ENCODE measurements at regions not wholly inside any gene's neighbourhood (a gene's known extent, or its start where the extent isn't known, plus 50 kb on each side); places are given as distances from the start of the nearest gene placed in this dataset.

DNA sequence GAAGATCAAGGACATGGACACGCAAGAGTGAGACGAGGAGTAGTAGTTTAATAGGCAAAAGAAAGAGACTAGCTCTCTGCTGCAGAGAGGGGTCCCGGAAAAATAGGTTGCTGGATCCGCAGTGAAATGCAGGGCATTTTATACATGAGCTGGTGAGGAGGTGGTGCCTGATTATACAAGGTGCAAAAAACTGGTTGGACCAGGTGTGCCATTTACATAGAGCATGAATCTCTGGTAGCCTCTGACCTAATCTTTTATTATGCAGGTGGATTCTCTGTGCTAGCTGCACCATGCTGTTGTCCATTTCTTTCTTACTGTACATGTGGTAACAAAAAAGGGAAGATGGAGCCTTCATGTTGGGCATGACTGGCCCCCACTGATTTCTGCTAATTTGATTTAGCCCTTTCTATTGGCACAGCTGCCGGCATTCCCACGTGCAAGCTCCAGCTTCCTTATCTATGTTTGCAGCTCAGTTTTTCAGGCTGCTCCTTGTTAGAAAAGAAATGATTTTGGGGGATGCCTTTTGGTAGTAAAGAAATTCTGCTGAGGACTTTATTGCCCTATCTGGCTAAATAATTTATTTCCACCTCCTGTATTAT, 548.1 kb downstream of the BRINP3 start:
- peaks cover 6 to 7% of the 10 kb centered on the region in 2 experiments for H3K9me3 ChIP-seq (ENCODE audit: control insufficient read depth in 1 of 2, insufficient read depth in 1 of 2, low read length in 2 of 2)
- intact Hi-C loops (cut with DNase I, micrococcal nuclease) = no loop called here
- H3K36me3 ChIP-seq (ENCODE audit: insufficient read depth, low read length) = no peaks in the 10 kb centered on the region
- TF ChIP-seq, protein P1, sequence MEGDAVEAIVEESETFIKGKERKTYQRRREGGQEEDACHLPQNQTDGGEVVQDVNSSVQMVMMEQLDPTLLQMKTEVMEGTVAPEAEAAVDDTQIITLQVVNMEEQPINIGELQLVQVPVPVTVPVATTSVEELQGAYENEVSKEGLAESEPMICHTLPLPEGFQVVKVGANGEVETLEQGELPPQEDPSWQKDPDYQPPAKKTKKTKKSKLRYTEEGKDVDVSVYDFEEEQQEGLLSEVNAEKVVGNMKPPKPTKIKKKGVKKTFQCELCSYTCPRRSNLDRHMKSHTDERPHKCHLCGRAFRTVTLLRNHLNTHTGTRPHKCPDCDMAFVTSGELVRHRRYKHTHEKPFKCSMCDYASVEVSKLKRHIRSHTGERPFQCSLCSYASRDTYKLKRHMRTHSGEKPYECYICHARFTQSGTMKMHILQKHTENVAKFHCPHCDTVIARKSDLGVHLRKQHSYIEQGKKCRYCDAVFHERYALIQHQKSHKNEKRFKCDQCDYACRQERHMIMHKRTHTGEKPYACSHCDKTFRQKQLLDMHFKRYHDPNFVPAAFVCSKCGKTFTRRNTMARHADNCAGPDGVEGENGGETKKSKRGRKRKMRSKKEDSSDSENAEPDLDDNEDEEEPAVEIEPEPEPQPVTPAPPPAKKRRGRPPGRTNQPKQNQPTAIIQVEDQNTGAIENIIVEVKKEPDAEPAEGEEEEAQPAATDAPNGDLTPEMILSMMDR (IDR thresholded peaks at IDR 0.05) = no peak
- H3K4me3 ChIP-seq (ENCODE audit: low read length) = no peak overlapping the region
- no peaks in the 10 kb centered on the region for H3K36me3 Mint-ChIP-seq (ENCODE audit: low read depth)
- ATAC-seq (ENCODE audit: poor library complexity) (no peak), DNase-seq (no peak)
- H3K9me3 Mint-ChIP-seq = peaks cover 14% of the 10 kb centered on the region
- CTCF ChIA-PET = no interaction called here
- no peak overlapping the region for H3K27ac Mint-ChIP-seq
- no peaks in the 10 kb centered on the region for H3K27me3 Mint-ChIP-seq
- no peak overlapping the region for H3K4me3 Mint-ChIP-seq
- H3K27me3 ChIP-seq (ENCODE audit: control insufficient read depth in 1 of 2, insufficient read depth in 2 of 2, low read length in 2 of 2) = no peaks in the 10 kb centered on the region
- no peaks in the 10 kb centered on the region for H3K4me1 ChIP-seq (ENCODE audit: insufficient read depth, low read length)
- no peak overlapping the region for H3K27ac ChIP-seq (ENCODE audit: low read depth in 1 of 2, low read length in 2 of 2)
- POLR2A ChIA-PET = no interaction called here
- H3K4me1 Mint-ChIP-seq (ENCODE audit: low read depth) = no peaks in the 10 kb centered on the region

DNA sequence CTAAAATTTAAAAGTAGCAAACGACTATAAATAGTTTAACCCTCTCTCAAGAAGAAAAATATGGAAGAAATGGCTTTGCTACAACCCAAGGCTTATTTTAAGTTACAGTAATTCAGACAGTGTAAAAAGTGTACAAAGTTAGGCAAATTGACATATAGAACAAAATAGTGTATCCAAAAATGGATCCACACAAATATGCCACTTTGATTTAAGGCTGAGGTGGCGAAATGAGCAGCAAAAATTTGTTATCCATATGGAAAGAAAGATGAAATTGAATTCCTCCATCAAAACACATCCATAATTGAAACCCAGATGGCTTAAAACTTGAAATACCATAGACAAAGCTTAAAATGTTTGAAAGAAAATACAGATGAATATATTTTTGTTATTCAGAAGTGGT, 540.8 kb downstream of the BRINP3 start:
- no peaks in the 10 kb centered on the region for H3K27me3 ChIP-seq (ENCODE audit: control insufficient read depth in 1 of 2, insufficient read depth in 2 of 2, low read length in 2 of 2)
- Mint-ChIP-seq H3K27me3 (no peaks in the 10 kb centered on the region), H3K27ac (no peak overlapping the region), H3K36me3 (ENCODE audit: low read depth) (no peaks in the 10 kb centered on the region), H3K4me3 (no peak overlapping the region), H3K4me1 (ENCODE audit: low read depth) (no peaks in the 10 kb centered on the region), H3K9me3 (peaks cover 20% of the 10 kb centered on the region)
- POLR2A ChIA-PET = no interaction called here
- no peaks in the 10 kb centered on the region for H3K36me3 ChIP-seq (ENCODE audit: insufficient read depth, low read length)
- DNase-seq (no peak), ATAC-seq (ENCODE audit: poor library complexity) (no peak)
- intact Hi-C loops (cut with DNase I, micrococcal nuclease) = no loop called here
- CTCF ChIA-PET = no interaction called here
- no peak overlapping the region for H3K27ac ChIP-seq (ENCODE audit: low read depth in 1 of 2, low read length in 2 of 2)
- H3K4me1 ChIP-seq (ENCODE audit: insufficient read depth, low read length) = no peaks in the 10 kb centered on the region
- no peak overlapping the region for H3K4me3 ChIP-seq (ENCODE audit: low read length)
- peaks cover 5 to 6% of the 10 kb centered on the region in 2 experiments for H3K9me3 ChIP-seq (ENCODE audit: control insufficient read depth in 1 of 2, insufficient read depth in 1 of 2, low read length in 2 of 2)
- TF ChIP-seq, protein P1 (IDR thresholded peaks at IDR 0.05) = no peak

DNA sequence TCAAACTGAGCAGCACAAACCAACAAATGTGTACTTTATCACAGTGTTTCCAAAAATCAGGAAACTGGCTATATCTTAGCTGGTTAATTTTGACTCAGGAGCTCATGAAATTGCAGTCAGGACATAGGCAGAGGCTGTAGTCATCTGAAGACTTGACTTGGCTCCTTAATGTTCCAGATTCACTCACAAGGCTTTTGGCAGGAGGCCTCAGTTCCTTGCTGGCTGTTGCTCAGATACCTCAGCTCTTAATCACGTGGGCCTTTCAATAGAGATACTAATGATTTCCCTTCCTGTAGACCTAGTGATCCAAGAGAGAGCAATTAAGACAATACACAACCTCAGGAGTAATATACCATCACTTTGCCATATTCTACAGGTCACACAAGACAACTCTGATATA, 537.7 kb downstream of the BRINP3 start:
- H3K9me3 ChIP-seq (ENCODE audit: control insufficient read depth in 1 of 2, insufficient read depth in 1 of 2, low read length in 2 of 2) = peaks cover 0 to 5% of the 10 kb centered on the region in 2 experiments
- H3K27ac ChIP-seq (ENCODE audit: low read depth in 1 of 2, low read length in 2 of 2) = no peak overlapping the region
- H3K4me1 ChIP-seq (ENCODE audit: insufficient read depth, low read length) = no peaks in the 10 kb centered on the region
- Mint-ChIP-seq H3K9me3 (peaks cover 11% of the 10 kb centered on the region), H3K27ac (no peak overlapping the region), H3K4me3 (no peak overlapping the region), H3K36me3 (ENCODE audit: low read depth) (no peaks in the 10 kb centered on the region), H3K27me3 (no peaks in the 10 kb centered on the region), H3K4me1 (ENCODE audit: low read depth) (no peaks in the 10 kb centered on the region)
- intact Hi-C loops (cut with DNase I, micrococcal nuclease) = no loop called here
- ChIA-PET CTCF (no interaction called here), POLR2A (no interaction called here)
- TF ChIP-seq, protein P1 (IDR thresholded peaks at IDR 0.05) = no peak
- no peaks in the 10 kb centered on the region for H3K36me3 ChIP-seq (ENCODE audit: insufficient read depth, low read length)
- no peaks in the 10 kb centered on the region for H3K27me3 ChIP-seq (ENCODE audit: control insufficient read depth in 1 of 2, insufficient read depth in 2 of 2, low read length in 2 of 2)
- H3K4me3 ChIP-seq (ENCODE audit: low read length) = no peak overlapping the region
- ATAC-seq (ENCODE audit: poor library complexity) = no peak
- no peak for DNase-seq
